Left colon (tissue), 2 donors: ENCODE measurements at regions not wholly inside any gene's neighbourhood (a gene's known extent, or its start where the extent isn't known, plus 50 kb on each side); places are given as distances from the start of the nearest gene placed in this dataset.
"Not testable (repeated sequence)": the region's sequence is repeated elsewhere in the genome, so short reads cannot be mapped to it uniquely, and the experiment has no call there.

Source experiments
- ATAC-seq: fragments of 200-7000 bp; cut with Tn5 transposase; one replicate; pipeline ENCODE4 v1.9.1; 2020; ENCODE audit warnings: mild to moderate bottlenecking, moderate library complexity
- DNase-seq, 2 donors: peaks; one replicate each; pipeline ENCODE4 v3.0.0-alpha.2; 2020
- intact Hi-C, 2 donors: fragments of 100-400 bp; cut with DNase I in 1 of 2; cut with micrococcal nuclease in 1 of 2; formaldehyde crosslinking; loops; one replicate each; pipeline versions ENCODE4 v1.11.2 to v1.14.0; 2022; cut with DNase I, micrococcal nuclease
- donor health status: DM: no; HTN: no; CAD: no.
- donor health status: DM: yes; HTN: yes; CAD: no.

GRCh38 chr5:158265931-158266700 lies 407.2 kb upstream of the CLINT1 start:
- intact Hi-C loops: no loop called here
- DNase-seq: no peak
- no peak for ATAC-seq

GRCh38 chr5:158265346-158265745 lies 406.4 kb upstream of the CLINT1 start:
- intact Hi-C loops: no loop called here
- ATAC-seq (no peak), DNase-seq (no peak)

GRCh38 chr5:158264264-158264663 lies 405.3 kb upstream of the CLINT1 start:
- DNase-seq (no peak), ATAC-seq (no peak)
- intact Hi-C loops: no loop called here

- ATAC-seq (no peak), DNase-seq (no peak)
- intact Hi-C loops: no loop called here
Observed at GRCh38 chr5:158261674-158262367, 402.9 kb upstream of the CLINT1 start.

GRCh38 chr5:158256096-158256495 lies 397.2 kb upstream of the CLINT1 start:
- ATAC-seq (no peak), DNase-seq (no peak)
- intact Hi-C loops: no loop called here

GRCh38 chr5:158255609-158256008 lies 396.7 kb upstream of the CLINT1 start:
- ATAC-seq: no peak
- DNase-seq: no peak
- intact Hi-C loops: no loop called here

GRCh38 chr5:158246661-158247060 lies 387.7 kb upstream of the CLINT1 start:
- intact Hi-C loops: no loop called here
- DNase-seq: no peak
- ATAC-seq: no peak

- intact Hi-C loops: no loop called here
- DNase-seq (no peak), ATAC-seq (no peak)
Observed at GRCh38 chr5:158245513-158245912, 386.6 kb upstream of the CLINT1 start.

- intact Hi-C loops: no loop called here
- ATAC-seq (no peak), DNase-seq (no peak)
Observed at GRCh38 chr5:158244882-158245281, 385.9 kb upstream of the CLINT1 start.

- intact Hi-C loops: no loop called here
- DNase-seq (no peak), ATAC-seq (no peak)
Observed at GRCh38 chr5:158236511-158237335, 377.8 kb upstream of the CLINT1 start.

- ATAC-seq (no peak), DNase-seq (no peak)
- intact Hi-C loops: no loop called here
Observed at GRCh38 chr5:158235159-158235547, 376.2 kb upstream of the CLINT1 start.

GRCh38 chr5:158234323-158235158 lies 375.6 kb upstream of the CLINT1 start:
- ATAC-seq (no peak), DNase-seq (no peak)
- intact Hi-C loops: no loop called here

- intact Hi-C loops: no loop called here
- DNase-seq: no peak
- ATAC-seq: no peak
Observed at GRCh38 chr5:158233735-158234322, 374.9 kb upstream of the CLINT1 start.

- DNase-seq, ATAC-seq, intact Hi-C loops: not testable (repeated sequence)
Observed at GRCh38 chr5:158227314-158227713, 368.4 kb upstream of the CLINT1 start.

GRCh38 chr5:158226496-158226895 lies 367.6 kb upstream of the CLINT1 start:
- DNase-seq (no peak), ATAC-seq (no peak)
- intact Hi-C loops: no loop called here

- DNase-seq (no peak), ATAC-seq (no peak)
- intact Hi-C loops: no loop called here
Observed at GRCh38 chr5:158224253-158224652, 365.3 kb upstream of the CLINT1 start.

GRCh38 chr5:158223054-158223600 lies 364.2 kb upstream of the CLINT1 start:
- DNase-seq (no peak), ATAC-seq (no peak)
- intact Hi-C loops: no loop called here

- intact Hi-C loops: no loop called here
- no peak for DNase-seq
- ATAC-seq: no peak
Observed at GRCh38 chr5:158212917-158213316, 354.0 kb upstream of the CLINT1 start.
